ENCODE measurements at regions not wholly inside any gene's neighbourhood (a gene's known extent, or its start where the extent isn't known, plus 50 kb on each side); places are given as distances from the start of the nearest gene placed in this dataset.

DNA sequence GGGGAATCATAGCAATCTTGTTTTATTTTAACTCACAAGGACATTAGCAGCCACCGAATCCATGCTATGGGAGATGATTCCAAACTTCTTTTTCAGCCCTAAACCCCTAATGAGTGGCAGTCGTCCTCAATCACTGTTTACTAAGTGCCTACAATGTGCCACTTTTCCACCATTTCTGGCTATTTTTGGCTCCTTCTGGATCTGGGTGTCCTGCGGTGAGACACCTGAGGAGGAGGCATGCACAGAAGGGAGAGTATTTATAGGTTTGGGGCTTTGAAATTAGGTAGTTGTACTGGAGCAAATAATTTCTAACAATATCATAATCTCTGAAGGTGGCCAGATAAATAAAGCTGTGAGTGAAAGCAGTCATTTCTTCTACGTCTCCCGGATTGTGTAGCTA is 1125.6 kb downstream of the BCL11B start:
- DNase-seq = no peak

DNA sequence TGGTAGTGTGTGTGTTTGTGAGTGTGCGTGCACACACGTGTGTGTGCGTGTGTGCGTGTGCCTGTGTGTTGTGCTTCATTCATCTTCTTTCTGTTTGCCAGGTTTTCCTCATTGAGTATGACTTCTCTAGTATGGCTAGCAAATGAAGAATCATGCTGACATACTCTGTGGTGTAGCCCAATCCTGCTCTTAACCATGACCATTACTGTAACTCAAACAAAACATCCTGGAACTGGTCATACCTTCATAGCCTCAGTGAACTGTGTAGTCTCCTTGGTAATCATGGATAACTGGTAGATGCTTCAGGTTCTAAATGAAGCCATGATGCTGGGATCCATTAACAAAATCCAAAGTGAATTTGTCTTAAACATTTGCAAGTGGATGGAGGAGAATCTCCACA is 1117.7 kb downstream of the BCL11B start:
- no peak for DNase-seq

DNA sequence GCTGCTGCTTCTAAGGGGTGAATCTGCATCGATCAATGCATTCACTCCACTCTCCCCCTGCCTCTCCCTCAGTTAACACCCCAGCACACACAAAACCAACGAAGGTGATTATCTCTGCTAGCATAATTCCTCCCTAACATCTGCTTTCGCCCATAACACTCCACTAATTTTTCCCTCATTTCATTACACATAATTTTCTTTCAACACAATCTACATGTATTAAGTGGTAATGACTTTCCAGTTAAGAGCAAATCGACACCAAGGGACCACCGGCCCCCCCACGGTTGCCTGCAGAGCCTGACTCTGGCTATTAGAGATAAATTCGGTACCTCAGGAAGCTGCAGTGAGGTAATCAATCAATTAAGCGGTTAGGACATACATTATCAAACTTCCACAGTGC is 1115.6 kb downstream of the BCL11B start:
- no peak for DNase-seq

DNA sequence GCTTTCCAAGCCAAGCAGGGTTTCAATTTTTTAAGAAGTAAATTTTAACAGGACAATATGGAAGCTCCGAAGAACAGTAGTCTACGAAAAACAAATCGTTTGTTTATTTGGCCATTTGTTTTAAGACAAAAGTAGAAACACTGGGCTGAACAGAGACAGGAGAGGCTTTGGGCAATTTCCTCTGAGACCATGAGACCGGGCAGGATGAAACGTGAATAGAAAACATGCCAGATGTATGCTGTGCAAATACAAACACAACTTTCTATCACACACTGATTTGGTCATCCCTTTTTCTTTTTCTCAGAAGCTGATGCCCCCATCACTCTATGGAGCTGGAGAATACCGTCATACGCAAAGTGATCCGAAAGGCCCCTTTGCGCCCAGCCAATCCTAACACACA is 1111.1 kb downstream of the BCL11B start:
- DNase-seq = no peak

DNA sequence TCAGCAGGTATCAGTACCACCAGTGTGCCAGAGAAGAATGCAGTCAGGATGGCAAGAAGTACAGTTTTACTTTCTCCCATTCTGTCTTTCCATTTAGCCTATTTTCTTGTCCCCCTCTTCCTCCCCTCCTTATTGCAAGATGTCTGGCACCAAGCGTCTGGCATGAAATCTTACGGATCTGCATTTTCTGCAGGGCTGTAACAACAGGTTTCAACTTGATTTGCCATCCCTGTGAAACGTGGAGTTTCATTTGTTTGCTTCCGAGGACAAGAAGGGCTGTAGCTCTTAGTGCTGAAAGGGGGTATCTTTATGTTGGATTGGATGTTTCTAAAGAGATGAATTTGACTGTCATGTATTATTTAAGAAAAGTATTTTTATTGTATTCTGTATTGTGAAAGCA is 1110.6 kb downstream of the BCL11B start:
- DNase-seq = no peak

DNA sequence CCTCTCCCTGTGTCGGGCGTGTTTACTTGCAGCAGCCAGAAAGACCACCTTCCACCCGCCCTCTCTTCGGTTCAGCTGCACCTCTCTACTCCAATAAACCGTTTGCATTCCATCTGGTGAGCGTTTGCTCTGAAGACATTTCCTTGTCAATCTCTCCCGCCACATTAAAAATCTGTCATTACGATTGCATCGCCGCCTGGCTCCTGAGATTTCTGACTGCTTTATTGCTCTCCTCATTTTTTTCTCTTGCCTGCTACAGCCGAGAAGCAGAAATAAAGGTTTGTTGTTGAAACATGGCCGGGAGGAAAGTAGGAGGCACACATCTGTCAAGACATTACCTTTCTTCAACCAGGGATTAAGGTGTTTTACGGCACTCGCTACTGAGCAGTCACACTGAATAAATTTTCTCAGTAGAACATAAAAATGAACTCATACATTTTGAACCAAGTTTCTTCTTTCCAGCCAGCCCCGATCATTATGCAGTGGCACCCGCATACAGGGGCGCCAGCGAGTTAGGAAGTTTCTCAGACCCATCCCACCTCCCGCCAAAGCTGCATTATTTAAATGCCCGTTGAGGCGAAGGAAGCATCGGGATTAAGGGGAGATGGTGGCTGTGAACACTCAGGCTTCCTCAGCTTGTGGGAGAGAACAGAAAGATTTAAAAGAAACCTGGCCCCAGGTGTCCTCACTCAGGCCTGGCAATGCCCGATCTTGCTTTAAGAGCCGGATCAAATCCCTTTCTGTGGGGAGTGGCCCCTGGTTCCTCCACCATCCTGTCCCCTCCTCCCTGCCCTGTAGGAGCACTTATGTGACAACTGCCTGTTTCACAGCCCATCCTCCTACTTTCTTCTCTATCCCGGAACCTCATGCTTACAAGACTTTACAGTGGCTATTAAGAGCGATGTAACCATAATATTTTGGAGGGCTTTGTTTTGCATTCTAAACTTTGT is 1108.9 kb downstream of the BCL11B start:
- no peak for DNase-seq

DNA sequence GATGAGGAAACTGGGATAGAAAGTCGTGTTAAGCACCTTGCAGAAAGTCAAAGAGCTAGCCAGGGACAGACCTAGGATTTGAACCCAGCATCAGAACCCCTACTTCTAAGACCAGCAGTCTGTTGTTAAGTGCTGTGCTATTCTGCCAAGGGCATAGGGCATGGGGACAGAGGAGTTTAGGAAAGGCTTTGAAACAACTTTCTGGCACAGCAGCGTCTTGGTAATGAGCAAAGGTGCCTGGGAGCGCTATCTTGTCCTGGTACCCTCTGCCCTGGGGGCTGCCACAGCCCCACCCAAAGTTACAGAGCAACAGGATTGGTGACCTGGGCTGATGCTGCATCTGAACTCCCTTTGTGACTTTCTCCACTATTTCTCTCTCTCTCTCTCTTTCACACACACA is 1108.1 kb downstream of the BCL11B start:
- no peak for DNase-seq

DNA sequence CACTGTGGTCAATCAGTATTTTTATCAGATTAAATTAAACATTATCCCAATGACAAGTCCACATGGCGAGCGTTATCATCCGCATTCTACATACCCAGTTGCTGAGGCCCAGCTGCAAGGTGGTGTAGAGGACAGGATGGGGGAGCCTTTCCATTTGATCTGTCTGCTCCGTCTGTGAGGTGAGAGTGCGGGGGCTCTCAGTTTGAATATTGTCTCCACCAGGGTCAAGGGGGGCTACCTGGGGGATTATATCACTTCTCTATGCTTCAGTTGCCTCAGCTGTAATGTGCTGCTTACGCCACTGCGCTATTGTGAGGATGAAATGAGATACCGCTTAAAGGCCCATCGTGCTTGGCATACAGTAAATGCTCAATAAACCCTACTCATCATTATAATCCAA is 1106.0 kb downstream of the BCL11B start:
- DNase-seq = no peak

DNA sequence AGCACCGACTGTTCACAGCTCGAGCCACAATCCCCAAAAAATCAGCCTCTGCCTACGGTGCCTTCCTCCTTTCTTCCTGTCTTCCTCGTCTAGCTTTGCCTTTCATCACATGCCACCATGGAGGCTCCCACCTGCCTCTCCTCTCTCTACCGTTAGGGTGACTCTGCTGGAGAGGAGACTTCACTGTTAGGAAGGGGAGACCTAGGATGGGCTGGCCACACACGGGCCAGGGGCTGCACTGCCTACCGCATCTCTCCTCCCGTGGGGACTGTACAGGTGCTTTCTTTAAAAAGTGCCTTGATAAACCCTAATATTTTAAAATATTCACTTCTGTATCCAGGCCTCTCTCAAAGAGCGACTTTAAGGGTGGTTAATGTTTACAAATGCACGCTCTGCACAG is 1104.7 kb downstream of the BCL11B start:
- DNase-seq = no peak

DNA sequence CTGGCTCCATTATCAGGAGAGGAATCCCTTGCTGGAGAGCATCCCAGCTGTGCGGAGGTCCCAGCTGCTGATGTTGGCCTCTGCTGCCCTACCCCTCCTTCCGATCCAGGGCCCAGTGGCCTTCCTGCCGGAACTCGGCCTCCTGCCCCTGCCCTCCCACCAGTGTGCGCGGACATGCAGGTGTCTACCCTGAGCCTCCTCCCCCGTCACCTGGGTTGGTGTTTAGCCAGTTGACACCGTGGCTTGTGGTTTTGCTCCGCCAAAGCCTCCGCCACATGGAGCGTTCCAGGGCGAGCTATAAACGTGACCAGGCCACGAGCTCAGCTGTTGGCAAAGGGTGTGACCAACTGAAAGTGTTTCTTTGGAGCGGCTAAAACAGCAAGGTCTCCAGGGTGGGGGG is 1104.3 kb downstream of the BCL11B start:
- no peak for DNase-seq

DNA sequence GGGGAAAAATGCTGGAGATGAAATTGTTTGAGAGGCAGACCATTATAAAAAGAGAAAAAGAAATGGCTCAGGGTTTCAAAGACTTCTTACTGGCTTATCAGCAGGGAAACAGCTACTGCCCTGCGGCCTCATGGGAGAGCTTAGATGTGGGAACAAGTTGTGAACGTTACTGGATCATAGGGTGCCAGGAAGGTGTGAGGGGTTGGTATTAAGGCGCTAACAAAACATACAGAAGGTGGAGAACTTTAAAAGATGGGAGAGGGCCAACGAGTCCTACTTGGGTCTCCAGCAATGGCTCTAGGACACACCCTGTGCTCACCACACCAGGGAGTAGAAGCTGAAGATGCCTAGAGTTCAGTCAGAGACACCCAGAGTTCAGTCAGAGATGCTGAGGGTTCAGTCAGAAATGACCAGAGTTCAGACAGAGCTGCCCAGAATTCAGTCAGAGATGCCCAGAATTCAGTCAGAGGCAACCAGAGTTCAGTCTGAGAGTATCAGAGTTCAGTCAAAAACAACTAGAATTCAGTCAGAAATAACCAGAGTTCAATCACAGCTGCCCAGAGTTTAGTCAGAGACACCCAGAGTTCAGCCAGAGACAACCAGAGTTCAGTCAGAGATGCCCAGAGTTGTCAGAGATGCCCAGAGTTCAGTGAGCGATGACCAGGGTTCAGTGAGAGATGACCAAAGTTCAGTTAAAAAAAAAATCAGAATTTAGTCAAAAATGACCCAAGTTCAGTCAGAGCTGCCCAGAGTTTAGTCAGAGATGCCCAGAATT is 1103.6 kb downstream of the BCL11B start:
- no peak for DNase-seq

DNA sequence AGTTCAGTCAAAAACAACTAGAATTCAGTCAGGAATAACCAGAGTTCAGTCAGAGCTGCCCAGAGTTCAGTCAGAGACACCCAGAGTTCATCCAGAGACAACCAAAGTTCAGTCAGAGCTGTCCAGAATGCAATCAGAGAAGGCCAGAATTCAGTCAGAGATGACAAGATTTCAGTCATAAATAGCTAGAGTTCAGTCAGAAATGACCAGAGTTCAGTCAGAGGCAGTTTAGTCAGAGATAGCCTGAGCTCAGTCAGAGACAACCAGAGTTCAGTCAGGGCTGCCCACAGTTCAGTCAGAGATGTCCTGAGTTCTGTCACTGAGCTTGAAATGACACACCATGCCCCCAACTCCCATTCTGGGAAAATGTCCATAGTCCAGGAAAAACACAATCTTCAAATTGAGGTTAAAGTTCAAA is 1102.8 kb downstream of the BCL11B start:
- no peak for DNase-seq

DNA sequence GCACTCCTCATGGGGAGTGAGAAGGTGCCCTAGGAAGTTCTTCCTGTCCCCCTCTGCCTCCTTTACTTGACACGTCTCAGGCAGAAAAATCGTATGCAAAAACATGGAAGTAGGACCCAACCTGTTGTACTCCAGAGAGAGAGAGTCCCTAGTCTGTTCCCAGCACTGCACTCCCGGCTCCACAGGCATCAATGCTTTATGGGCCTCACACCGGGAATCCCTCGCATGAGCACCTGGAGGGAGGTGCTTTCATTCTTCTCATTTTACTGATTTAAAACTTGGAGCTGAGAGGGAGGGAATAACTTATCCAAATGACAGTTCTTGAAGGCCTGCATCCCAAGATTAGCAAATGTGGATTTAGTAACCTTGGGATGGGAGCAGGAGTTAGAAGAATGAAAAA is 1101.4 kb downstream of the BCL11B start:
- DNase-seq = no peak

DNA sequence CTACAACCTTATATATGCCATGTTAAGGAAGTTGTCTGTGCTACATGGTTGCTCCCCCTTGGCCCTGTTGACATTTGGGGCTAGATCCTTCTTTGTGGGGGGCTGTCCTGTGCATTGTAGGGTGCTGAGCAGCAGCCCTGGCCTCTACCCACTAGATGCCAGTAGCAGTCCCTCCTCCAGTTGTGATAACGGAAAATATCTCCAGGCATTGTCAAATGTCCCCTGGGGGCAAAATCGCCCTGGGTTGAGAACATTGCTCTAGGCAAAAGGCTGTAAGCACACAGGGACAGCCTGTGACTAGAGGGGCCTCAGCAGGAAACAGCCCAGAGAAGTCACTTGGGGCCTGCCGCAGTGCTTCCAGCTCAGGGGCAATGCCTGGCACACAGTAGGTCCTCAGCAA is 1100.3 kb downstream of the BCL11B start:
- DNase-seq = no peak

DNA sequence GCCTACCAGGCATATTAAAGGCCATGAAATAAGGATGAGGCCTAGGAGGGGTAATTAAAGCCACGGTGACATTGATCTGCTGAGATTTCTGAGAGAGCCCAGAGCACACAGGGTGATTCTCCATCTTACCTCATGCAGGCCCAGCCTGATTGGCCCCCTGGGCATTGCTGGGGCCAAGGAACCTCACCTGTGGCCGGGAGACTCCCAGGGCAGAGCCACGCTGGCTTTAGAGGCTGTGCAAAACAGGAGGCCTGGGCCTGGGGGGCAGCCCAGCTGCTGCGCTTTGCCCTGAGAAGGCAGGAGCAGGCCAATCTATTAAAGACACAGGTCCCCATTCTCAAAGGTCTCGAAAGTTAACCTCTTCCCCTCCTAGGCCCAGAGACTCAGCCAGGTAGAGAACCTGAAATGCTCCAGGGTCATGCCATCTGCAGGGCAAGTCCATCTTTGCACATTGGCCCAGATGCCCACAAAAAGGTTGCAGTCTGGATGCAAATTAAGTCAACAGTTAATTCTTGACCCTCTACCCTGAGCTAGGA is 1099.7 kb downstream of the BCL11B start:
- DNase-seq = no peak

DNA sequence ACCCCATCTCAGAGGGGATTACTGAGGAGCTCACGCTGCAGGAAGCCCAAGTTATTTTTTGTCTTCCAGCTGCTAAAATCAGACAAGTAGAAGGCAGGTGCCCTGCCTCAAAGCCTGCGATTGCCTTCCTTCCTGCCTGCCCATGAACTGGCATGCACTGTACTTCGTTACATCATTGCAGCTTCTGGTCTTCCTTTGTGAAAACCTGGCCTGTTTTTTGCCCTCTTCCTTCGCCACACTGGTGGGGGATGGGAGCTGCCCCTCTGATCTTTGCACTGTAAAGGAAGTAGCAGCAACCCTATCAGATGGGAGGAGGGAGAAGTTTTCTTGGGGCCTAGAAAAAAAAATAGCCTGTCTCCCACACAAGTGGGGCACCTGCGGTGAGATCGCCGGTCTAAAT is 1098.7 kb downstream of the BCL11B start:
- no peak for DNase-seq

DNA sequence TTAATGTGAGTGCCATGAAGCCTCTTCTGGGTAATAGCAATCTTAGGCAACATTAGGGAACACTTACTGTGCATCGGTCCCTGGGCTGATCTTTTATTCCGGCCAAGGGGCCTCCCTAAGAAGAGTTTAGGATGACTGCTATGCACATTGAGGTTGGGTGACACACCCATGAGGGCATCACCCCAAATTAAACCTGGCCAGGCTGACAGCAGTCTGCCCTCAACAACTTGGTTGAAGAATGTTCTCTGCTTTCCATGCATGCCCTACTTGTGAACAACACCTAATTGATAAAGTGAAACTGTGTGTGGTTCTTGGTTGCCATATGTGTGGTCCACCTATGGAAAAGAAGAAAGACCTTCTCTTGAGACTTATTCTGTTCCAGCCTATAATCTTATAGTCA is 1098.0 kb downstream of the BCL11B start:
- DNase-seq = no peak

DNA sequence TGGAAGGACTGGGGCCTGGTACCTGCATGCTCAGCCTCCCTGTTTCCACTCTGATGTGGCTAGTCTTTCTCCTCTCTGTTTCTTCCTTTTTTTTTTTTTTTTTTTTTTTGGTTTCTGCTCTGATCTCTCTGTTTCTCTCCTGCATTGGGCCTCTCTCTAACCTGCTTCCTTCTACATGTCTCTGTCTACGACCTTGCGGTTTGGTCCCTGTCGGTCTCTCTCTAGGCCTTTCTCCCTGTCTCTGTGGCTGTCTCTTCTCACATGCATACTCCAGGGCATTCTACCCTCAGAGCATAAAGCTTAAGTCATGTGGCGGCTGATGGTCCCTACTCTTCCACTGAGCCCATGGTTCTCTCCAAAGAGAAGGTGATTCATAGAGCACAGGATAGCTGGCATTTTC is 1096.6 kb downstream of the BCL11B start:
- no peak for DNase-seq

DNA sequence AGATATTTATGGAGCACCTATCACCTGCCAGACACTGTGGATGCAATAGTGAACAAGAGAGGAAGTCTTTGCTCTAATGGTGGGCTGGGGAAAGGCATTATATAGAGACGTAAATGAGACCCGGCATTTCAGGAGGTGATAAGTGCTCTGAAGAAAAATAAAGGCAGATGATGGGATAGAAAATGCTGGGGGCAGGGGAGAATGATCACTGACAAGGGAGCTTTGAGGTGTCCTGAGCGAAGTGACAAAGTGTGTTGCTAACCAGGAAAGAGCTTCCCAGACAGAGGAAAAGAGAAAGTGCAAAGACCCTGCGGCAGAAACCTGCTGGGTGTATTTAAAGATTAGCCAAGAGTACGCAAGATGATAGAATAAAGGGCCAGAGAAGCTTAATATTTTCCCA is 1096.1 kb downstream of the BCL11B start:
- no peak for DNase-seq

DNA sequence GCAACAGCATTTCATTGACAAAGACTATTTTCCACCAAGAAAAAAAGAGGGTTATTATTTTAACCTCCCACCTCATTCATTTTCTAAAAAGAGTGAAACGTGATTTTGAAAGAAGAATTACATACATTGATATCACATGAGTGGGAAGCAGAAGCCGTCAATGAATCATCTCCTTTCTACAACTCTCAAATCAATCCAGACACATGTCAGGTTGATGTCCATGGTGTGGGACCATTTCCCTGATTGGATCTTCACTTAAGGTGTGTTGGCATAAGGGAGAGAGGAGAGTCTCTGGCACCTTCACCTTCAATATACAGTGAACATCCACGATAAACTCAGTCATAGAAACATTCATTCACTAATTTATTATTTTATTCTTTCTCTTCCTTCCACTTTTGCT is 1095.1 kb downstream of the BCL11B start:
- DNase-seq = no peak

DNA sequence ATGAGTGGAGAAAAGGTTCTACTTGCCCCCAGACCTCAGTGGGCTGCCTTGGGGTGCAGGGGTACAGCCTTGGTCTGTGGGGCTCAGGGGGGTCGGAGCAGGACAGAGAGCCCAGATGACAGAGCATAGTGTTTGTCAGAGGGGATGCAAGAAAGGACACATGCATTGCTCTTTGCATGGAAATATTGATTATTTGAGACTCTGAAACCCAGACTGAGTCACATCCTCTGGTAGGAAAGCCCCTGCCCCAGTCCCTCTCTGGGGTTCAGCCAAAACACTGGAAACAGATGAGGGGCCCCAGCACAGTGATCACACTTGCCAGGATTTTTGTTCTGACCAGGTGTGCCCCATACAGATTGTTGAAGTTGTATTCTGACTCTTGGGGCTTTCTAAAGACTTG is 1094.4 kb downstream of the BCL11B start:
- no peak for DNase-seq

DNA sequence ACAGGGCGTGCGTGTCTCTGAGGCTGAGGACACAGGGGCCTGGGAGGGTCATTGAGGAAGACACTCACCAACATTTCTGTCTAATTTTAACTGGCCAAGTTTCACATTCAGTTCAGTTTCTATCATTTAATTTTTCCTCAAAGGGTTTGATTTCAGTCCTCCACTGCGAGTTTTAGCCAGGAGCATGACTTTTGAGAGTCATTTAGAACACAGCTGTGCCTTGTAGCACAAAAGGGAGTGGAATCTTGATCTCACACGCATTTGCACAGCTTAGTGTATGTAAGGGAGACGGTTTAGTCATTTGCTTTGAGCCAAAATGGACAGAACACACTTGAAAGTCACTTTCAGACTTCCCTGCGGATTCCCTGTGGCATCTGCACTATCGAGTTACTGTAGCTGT is 1090.8 kb downstream of the BCL11B start:
- no peak for DNase-seq

DNA sequence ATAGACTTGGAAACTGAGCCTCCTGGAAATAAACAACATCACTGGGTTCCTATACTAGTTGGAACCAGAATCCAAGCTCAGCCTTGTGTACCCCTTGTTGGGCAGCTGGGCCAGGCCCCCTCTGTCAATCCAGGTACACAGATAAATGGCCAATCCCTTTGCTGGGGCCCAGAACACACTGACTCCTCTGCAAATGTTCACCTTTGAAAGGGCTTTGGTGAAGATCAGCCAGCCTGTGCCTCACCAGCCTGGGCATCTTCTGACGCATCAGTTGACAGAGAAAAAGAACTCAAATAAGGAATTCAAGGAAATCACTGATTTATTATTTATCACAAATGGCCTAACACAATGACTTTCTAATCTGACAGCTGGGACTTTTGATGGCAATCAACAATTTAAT is 1090.2 kb downstream of the BCL11B start:
- no peak for DNase-seq

Measured in HCEC 1CT (cell line).